SU-DHL-6 (cell line): ENCODE measurements at regions not wholly inside any gene's neighbourhood (a gene's known extent, or its start where the extent isn't known, plus 50 kb on each side); places are given as distances from the start of the nearest gene placed in this dataset.

ENCODE experiments used
- H2AFZ ChIP-seq: fragments of 200-600 bp; sonication (generic); 2 replicates; pipeline ENCODE4 v1.6.1; 2014; ENCODE audit warnings: low read depth, mild to moderate bottlenecking, moderate library complexity, mixed read lengths, antibody characterized with exemption, low read length; ENCODE audit not compliant: severe bottlenecking
- H3F3A ChIP-seq: fragments of 200-600 bp; shearing (Covaris generic); 2 replicates; pipeline ENCODE4 v1.6.0; 2016; ENCODE audit warnings: antibody characterized with exemption, mild to moderate bottlenecking; ENCODE audit not compliant: insufficient read depth
- H3K27ac ChIP-seq: fragments of 200-600 bp; sonication (generic); 2 replicates; pipeline ENCODE4 v1.5.1; 2016; ENCODE audit warnings: low read depth, mild to moderate bottlenecking, low read length, moderate library complexity, mixed read lengths
- H3K27me3 ChIP-seq: fragments of 200-600 bp; sonication (generic), shearing (Covaris generic); 2 replicates; pipeline ENCODE4 v1.6.0; 2014; ENCODE audit warnings: mild to moderate bottlenecking, low read length
- H3K36me3 ChIP-seq: fragments of 200-600 bp; sonication (generic); 2 replicates; pipeline ENCODE4 v1.6.1; 2014; ENCODE audit warnings: mild to moderate bottlenecking, low read length, mixed read lengths
- H3K4me2 ChIP-seq: fragments of 300-600, 200-600 bp; shearing (Covaris generic), sonication (generic); 2 replicates; pipeline ENCODE4 v1.6.0; 2014; ENCODE audit warnings: low read length, low read depth, mild to moderate bottlenecking; ENCODE audit not compliant: poor library complexity, severe bottlenecking
- H3K4me3 ChIP-seq: fragments of 200-600 bp; sonication (generic); 2 replicates; pipeline ENCODE4 v1.5.1; 2014; ENCODE audit warnings: antibody characterized with exemption, low read length, mild to moderate bottlenecking, mixed read lengths; ENCODE audit not compliant: insufficient read depth, poor library complexity, severe bottlenecking
- H3K79me2 ChIP-seq: fragments of 200-600 bp; sonication (generic); 2 replicates; pipeline ENCODE4 v1.6.1; 2014; ENCODE audit warnings: mild to moderate bottlenecking, low read length, moderate library complexity; ENCODE audit not compliant: insufficient read depth
- H3K9ac ChIP-seq: fragments of 200-600 bp; sonication (generic); 2 replicates; pipeline ENCODE4 v1.7.0; 2014; ENCODE audit warnings: mild to moderate bottlenecking, low read length
- H3K9me2 ChIP-seq: fragments of 200-600 bp; sonication (generic); replicated peaks from 2 replicates; pipeline ENCODE4 v1.6.1; 2014; ENCODE audit warnings: low read length; ENCODE audit not compliant: insufficient read depth
- H3K9me3 ChIP-seq: fragments of 200-600 bp; sonication (generic); 2 replicates; pipeline ENCODE4 v1.6.1; 2014; ENCODE audit warnings: low read length, mixed read lengths; ENCODE audit not compliant: insufficient read depth
- H4K20me1 ChIP-seq: fragments of 200-600 bp; sonication (generic); 2 replicates; pipeline ENCODE4 v1.6.1; 2014; ENCODE audit warnings: low read depth, mild to moderate bottlenecking, antibody characterized with exemption, low read length, moderate library complexity, mixed read lengths
- EZH2phosphoT487 ChIP-seq: fragments of 200-600 bp; sonication (generic), shearing (Covaris generic); conservative IDR thresholded peaks from 2 replicates; pipeline ENCODE4 v1.6.1; 2018; ENCODE audit warnings: mild to moderate bottlenecking, antibody characterized with exemption, low read length, moderate library complexity, mixed read lengths
- TF ChIP-seq, protein P1 (sequence below): fragments of 200-600 bp; sonication (generic); IDR thresholded peaks from one replicate; pipeline ENCODE4 v1.5.1; 2017; ENCODE audit warnings: antibody characterized with exemption, mild to moderate bottlenecking, low read length, moderate library complexity; ENCODE audit not compliant: insufficient read depth, poor library complexity, severe bottlenecking

DNA sequence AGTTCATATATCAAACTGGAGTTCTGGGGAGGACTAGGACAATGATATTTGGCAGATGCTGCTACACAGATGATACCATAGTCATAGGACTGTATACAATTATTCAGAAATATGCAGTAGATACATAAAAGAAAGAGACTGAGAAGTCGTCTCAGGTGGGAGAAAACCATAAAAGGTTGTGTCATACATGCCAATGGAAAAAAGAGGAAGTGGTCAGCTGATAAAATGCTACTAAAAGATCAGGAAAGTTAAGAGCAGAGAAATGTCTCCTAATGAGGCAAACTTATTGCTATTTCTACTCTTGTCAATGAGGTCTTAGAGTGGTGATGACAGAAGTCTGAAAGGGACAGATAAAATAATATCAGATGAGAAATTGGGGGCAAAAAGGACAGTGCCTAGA is 407.6 kb downstream of the COL12A1 start:
- Histone ChIP-seq H3K4me2 (no peak overlapping the region), H4K20me1 (no peaks in the 10 kb centered on the region), H3K36me3 (no peaks in the 10 kb centered on the region), H3K4me3 (no peak overlapping the region), H3F3A (no peaks in the 10 kb centered on the region), H3K27me3 (no peaks in the 10 kb centered on the region), H2AFZ (no peak overlapping the region), H3K9me3 (no peaks in the 10 kb centered on the region), H3K9me2 (no peaks in the 10 kb centered on the region), H3K79me2 (no peaks in the 10 kb centered on the region), H3K9ac (no peak overlapping the region), H3K27ac (no peak overlapping the region)
- TF ChIP-seq, protein P1, sequence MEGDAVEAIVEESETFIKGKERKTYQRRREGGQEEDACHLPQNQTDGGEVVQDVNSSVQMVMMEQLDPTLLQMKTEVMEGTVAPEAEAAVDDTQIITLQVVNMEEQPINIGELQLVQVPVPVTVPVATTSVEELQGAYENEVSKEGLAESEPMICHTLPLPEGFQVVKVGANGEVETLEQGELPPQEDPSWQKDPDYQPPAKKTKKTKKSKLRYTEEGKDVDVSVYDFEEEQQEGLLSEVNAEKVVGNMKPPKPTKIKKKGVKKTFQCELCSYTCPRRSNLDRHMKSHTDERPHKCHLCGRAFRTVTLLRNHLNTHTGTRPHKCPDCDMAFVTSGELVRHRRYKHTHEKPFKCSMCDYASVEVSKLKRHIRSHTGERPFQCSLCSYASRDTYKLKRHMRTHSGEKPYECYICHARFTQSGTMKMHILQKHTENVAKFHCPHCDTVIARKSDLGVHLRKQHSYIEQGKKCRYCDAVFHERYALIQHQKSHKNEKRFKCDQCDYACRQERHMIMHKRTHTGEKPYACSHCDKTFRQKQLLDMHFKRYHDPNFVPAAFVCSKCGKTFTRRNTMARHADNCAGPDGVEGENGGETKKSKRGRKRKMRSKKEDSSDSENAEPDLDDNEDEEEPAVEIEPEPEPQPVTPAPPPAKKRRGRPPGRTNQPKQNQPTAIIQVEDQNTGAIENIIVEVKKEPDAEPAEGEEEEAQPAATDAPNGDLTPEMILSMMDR: no peak
- TF ChIP-seq EZH2phosphoT487: no peak

DNA sequence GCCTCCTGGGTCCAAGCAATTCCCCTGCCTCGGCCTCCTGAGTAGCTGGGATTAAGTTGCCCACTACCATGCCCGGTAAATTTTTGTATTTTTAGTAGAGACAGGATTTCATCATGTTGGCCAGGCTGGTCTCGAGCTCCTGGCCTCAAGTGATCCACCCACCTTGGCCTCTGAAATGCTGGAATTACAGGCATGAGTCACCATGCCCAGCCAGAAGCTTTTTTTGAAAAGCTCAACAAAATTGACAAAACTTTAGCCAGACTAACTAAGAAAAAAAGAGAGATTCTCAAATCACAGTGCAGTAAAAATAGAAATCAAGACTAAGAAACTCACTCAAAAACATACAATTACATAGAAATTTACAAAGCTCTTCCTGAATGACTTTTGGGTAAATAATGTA is 420.6 kb downstream of the COL12A1 start:
- no peak overlapping the region for H3K4me2 ChIP-seq
- no peak overlapping the region for H3K9ac ChIP-seq
- no peak for TF ChIP-seq EZH2phosphoT487
- TF ChIP-seq, protein P1: no peak
- no peaks in the 10 kb centered on the region for H3F3A ChIP-seq
- no peak overlapping the region for H2AFZ ChIP-seq
- no peak overlapping the region for H3K4me3 ChIP-seq
- H3K27ac ChIP-seq: no peak overlapping the region
- no peaks in the 10 kb centered on the region for H3K9me2 ChIP-seq
- no peaks in the 10 kb centered on the region for H4K20me1 ChIP-seq
- no peaks in the 10 kb centered on the region for H3K79me2 ChIP-seq
- H3K27me3 ChIP-seq: no peaks in the 10 kb centered on the region
- no peaks in the 10 kb centered on the region for H3K36me3 ChIP-seq
- no peaks in the 10 kb centered on the region for H3K9me3 ChIP-seq

DNA sequence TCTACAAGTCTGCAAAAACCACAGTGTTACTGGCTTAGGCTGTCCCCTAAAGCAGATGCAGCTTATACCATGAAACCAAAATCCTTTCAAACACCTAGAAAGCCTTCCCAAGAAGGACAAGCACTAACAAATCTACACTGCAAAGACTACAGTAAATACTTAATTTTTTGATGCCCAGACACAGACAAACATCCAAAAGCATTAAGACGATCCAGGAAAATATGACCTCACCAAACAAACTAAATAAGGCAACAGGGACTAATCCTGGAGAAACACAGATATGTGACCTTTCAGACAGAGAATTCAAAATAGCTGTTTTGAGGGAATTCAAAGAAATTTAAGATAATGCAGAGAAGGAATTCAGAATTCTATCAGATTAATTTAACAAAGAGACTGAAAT is 423.5 kb downstream of the COL12A1 start:
- H3K36me3 ChIP-seq: no peaks in the 10 kb centered on the region
- H3K9me2 ChIP-seq: no peaks in the 10 kb centered on the region
- no peak overlapping the region for H3K9ac ChIP-seq
- no peak overlapping the region for H3K4me3 ChIP-seq
- no peak overlapping the region for H3K4me2 ChIP-seq
- TF ChIP-seq EZH2phosphoT487: no peak
- TF ChIP-seq, protein P1: no peak
- no peaks in the 10 kb centered on the region for H3K79me2 ChIP-seq
- H3K27ac ChIP-seq: no peak overlapping the region
- no peaks in the 10 kb centered on the region for H3K27me3 ChIP-seq
- H2AFZ ChIP-seq: no peak overlapping the region
- no peaks in the 10 kb centered on the region for H4K20me1 ChIP-seq
- H3K9me3 ChIP-seq: no peaks in the 10 kb centered on the region
- no peaks in the 10 kb centered on the region for H3F3A ChIP-seq
